HS-27A (cell line): ENCODE measurements at regions not wholly inside any gene's neighbourhood (a gene's known extent, or its start where the extent isn't known, plus 50 kb on each side); places are given as distances from the start of the nearest gene placed in this dataset.
"Not testable (repeated sequence)": the region's sequence is repeated elsewhere in the genome, so short reads cannot be mapped to it uniquely, and the experiment has no call there.

Experiments
- DNase-seq: peaks from one replicate; pipeline ENCODE4 v3.0.0-alpha.2; 2012; ENCODE audit warnings: low read depth, missing footprints

GRCh38 chr4:134145369-134145768 lies 56.2 kb downstream of the PABPC4L start:
- DNase-seq, result no peak

- DNase-seq, result no peak
Observed at GRCh38 chr4:134144337-134144736, 57.3 kb downstream of the PABPC4L start.

DNA sequence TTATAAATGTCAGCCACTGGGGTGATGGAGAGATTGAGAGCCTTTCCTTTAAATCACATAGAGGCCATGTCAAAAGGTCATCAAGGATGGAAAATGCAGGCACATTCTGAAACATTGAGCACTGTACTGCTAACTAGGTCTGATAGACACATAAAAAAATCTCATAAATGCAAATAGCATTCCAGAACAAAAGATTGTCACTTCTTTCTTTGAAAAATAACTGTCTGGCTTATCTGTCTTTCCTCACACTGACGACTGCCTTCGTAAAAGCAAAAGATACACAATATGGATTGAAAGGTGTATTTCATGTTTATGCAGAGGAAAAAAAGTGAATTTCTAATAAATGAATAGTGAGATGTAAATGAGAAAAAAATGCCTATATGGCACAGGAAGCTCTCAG lies 59.9 kb downstream of the PABPC4L start:
- DNase-seq, result no peak

- no peak for DNase-seq
Observed at GRCh38 chr4:134139188-134139587, 62.4 kb downstream of the PABPC4L start.

- DNase-seq, result no peak
Observed at GRCh38 chr4:134132086-134132783, 69.4 kb downstream of the PABPC4L start.

DNA sequence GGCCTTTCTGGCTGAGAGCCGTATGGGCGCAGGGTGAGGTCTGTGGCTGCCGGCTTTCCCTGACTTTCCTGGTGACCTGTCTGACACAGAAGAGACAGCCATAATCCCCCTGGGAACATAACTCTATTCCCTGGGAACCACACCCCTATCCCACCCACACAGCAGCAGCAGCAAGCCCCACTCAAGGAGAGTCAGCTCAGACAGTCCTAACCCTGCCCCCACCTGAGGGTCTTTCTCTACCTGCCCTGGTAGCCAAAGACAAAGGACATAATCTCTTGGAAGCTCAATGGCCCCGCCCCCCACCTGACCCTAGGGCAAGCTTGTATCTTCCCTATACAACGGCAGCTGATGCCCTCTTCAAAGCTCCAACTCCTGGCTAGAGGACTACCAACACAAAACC lies 74.6 kb downstream of the PABPC4L start:
- DNase-seq, result no peak

DNA sequence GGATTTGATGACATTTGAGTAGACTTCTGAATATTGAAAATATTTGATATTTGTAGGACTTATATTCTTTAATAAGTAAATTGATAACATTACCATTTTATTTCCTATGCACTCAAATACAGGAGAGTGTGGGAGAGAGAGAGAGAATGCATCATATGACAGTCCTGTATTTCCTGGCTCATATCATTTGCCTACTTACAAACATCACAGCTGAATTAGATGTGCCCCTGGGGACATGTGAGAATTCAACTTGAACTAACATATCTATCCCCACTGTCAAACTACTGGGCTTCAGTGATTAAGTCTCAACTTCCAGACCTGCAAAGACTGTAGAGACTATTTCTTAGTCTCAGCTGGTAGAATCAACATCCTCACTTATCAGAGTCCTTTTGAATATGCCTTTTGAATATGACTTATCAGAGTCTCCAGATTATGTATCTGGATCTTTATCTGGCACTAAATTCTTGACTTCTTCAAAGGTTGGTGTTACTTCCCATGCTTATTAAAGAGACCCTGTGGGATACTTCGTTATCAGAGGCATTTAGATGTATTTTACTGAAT lies 75.5 kb downstream of the PABPC4L start:
- no peak for DNase-seq

DNA sequence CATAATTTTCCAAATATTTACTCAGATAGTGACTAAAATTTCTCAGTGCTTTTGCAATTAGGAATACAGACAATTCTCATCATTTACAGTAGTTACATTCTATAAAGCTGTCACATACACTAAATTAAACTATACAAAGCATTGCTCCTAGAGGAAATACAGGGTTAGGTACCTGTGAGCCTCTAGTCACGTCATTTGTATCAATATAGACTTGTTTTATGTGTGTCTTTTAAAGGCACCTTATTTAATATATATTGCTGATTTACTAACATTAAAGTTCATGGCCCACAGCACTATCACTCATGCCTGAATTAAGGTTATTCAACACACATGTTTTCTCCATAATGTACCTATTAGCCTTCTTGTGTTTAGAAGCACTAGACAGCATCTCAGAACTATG lies 78.7 kb downstream of the PABPC4L start:
- DNase-seq, result no peak

GRCh38 chr4:134117392-134118183 lies 84.0 kb downstream of the PABPC4L start:
- DNase-seq, result no peak

GRCh38 chr4:134089885-134090284 lies 111.7 kb downstream of the PABPC4L start:
- no peak for DNase-seq

DNA sequence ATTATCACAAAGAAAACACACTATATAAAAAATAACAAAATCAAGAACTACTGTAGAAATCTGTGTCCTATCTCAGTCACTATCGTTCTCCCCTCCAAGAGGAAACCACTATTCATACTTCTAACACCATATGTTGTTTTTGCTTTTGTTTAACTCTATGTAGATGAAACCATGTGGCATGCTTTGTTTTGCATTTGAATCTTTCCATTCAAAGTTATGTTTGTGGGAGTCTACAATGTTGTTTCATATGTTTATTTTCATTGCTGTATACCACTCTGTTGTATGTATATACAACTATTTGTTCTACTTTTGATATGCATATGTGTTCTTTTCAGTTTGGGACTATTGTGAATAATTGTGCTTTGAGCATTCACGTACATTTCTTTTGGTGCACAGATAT lies 116.1 kb downstream of the PABPC4L start:
- no peak for DNase-seq

DNA sequence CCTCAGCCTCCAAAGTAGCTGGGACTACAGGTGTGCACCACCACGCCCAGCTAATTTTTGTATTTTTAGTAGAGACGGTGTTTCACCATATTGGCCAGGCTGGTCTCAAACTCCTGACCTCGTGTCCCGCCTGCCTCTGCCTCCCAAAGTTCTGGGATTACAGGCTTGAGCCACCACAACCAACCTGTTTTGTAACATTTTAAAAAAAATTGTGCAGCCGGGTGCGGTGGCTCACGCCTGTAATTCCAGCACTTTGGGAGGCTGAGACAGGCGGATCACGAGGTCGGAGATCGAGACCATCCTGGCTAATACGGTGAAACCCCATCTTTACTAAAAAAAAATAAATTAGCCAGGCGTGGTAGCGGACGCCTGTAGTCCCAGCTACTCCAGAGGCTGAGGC lies 122.5 kb downstream of the PABPC4L start:
- DNase-seq, result not testable (repeated sequence)

DNA sequence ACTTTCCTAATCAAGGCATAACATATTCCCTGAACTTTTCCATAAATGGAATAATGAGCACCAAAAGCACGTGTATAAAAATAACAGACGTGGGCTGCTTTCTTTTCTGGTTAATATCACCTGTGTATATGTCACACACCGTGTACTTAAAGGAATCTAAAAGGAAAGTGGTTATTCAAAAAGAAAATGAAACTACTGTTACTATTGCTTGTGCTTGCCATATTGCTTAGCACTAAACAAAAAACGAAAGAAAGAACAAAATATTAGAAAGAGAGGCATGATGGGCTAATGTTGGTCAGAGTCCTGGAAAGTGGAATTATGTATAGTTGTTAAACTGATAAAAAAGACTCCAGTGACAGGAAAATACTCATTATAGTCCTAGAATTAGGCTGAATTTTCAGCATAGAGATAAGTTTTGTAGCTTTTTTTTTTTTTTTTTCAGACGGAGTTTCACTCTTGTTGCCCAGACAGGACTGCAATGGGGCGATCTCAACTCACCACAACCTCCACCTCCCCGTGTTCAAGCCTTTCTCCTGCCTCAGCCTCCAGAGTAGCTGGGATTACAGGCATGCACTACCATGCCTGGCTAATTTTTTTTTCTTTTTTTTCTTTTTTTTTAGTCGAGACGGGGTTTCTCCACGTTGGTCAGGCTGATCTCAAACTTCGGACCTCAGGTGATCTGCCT lies 123.2 kb downstream of the PABPC4L start:
- no peak for DNase-seq

- DNase-seq, result no peak
Observed at GRCh38 chr4:134073711-134074110, 127.9 kb downstream of the PABPC4L start.

DNA sequence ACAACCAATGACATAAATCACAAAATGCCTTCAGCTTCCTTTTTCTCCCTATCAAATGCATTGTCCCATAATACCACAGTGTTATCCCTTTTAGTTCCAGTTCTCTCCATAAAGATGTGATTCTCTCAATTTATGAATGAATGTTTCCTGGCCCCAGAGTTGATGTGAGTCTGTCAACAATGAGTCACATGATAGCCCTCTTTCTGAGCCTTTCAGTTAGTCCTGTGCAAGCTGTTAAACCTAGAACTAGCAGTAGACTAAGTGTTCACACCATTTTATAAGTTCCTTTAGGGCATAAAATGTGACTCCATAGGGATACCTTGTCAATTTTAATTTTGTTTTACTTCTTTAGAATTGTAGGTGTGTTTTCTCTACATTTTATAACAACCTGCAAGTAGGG lies 129.5 kb downstream of the PABPC4L start:
- DNase-seq, result no peak

DNA sequence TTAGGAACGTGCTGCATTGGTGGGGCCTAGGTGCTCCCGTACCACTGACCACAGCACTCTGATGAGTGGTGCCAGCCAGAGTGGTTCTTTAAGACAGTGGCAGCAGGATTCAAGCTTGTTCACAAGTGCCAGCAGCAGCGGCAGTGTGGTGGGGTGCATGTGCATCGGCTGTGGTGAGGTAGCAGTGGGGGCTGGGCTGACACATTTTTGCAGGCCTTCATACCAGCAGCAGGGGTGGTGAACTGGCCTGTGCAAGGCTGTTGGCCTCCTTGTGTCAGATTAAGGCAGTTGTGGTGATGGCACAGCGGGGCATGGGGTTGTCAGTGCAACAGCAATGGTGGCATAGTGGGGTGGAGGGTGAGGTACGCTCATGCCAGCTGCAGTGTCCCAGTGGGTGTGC lies 131.4 kb downstream of the PABPC4L start:
- no peak for DNase-seq

GRCh38 chr4:134057356-134057755 lies 144.2 kb downstream of the PABPC4L start:
- DNase-seq, result no peak

DNA sequence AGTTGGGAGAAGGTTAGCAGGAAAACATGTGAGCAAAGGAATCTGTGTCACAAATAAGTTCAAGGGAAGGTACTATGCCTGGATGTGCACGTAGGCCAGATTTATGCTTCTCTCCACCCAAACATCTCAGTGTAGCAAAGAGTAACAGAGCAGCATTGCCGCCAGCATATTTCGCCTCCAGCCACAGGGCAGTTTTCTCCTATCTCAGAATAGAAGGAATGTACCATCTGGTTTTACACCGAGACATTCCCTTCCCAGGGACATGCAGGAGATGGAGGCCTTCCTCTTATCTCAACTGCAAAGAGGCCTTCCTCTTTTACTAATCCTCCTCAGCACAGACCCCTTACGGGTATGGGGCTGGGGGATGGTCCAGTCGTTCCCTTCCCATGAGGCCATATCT lies 155.4 kb downstream of the PABPC4L start:
- DNase-seq, result not testable (repeated sequence)

- no peak for DNase-seq
Observed at GRCh38 chr4:134045411-134045810, 156.2 kb downstream of the PABPC4L start.

DNA sequence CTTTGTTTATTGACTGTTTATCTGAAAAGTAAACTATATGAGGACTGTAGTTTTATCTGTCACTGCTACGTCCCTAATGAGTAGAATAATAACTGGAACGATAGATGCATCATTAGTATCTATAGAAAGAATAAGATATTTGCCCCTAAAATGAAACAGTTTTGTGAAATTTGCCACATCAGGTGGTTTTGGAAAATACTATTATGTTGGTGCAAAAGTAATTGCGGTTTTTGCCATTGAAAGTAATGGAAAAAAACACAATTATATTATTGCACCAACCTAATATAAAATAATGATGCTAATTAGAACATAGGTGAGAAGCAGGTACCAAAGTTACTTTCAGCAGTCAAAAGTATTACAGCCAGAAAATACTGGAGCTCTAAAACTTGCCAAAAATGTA lies 158.3 kb downstream of the PABPC4L start:
- no peak for DNase-seq

DNA sequence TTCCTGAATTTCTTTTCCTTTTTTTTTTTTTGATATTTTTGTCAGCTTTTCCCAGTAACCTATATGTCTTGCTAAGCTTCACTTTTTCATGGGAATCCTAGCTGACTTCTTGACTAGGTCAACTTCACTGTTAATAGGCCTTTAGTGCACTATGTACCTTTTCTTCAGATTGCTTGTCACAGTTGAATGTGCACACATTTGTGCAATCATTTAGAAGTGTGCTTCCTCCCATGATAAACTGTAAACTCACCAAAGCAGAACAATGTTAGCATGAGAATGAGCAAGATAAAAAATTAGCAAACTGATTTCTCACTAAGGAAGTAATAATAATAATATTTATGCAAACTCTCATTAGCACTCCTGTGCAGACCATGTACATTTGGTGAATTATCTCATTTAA lies 173.2 kb downstream of the PABPC4L start:
- DNase-seq, result no peak

- DNase-seq, result peak; percentile 86
Observed at GRCh38 chr4:134027931-134028330, 173.7 kb downstream of the PABPC4L start.

DNA sequence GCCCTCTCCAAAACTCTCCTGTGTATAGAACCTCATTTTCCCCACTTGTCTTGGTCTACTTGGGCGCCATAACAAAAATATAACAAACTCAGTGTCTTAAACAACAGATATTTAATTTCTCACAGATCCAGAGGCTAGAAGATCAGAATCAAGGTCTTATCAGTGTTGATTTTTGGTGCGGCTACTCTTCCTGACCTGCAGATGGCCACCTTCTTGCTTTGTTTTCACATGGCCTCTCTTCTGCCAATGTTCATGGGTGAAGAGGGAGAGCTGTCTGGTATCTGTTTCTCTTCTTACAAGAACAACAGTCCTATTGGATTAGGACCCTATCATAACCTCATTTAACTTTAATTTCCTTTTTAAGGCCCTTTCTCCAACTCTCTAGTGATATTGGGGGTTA lies 177.3 kb downstream of the PABPC4L start:
- no peak for DNase-seq
